Lower leg skin (tissue), 4 donors: ENCODE measurements at regions not wholly inside any gene's neighbourhood (a gene's known extent, or its start where the extent isn't known, plus 50 kb on each side); places are given as distances from the start of the nearest gene placed in this dataset.

Experiments
- DNase-seq, 2 donors: peaks; one replicate each; pipeline ENCODE4 v3.0.0-alpha.2; 2019; ENCODE audit warnings: low spot score in 2 of 2
- H3K4me3 ChIP-seq: fragments of 200-600 bp; sonication (generic); 2 replicates; pipeline ENCODE4 v1.5.1; 2017; ENCODE audit warnings: mild to moderate bottlenecking, low read depth; ENCODE audit not compliant: poor library complexity, severe bottlenecking
- POLR2A ChIP-seq, 2 donors: fragments of 450-650 bp; IDR thresholded peaks; one replicate each; pipeline ENCODE4 v1.6.1; 2016 to 2017; ENCODE audit warnings: antibody characterized with exemption in 2 of 2, mild to moderate bottlenecking in 1 of 2, moderate library complexity in 1 of 2
- WGBS, 2 donors: methylation state at CpG; one replicate each; pipeline ENCODE4 v1.1.5; 2018; 5-methylcytosine and 5-hydroxymethylcytosine counted together
- intact Hi-C: fragments of 100-400 bp; cut with DNase I; formaldehyde crosslinking; loops from one replicate; pipeline ENCODE4 v1.15.0; 2023; ENCODE audit warnings: low total_unique reads
- TF ChIP-seq, protein P1 (sequence below), 3 donors: fragments of 450-650 bp; IDR thresholded peaks; one replicate each; pipeline ENCODE4 v1.5.1; 2016; ENCODE audit warnings: antibody characterized with exemption in 3 of 3, mild to moderate bottlenecking in 3 of 3, moderate library complexity in 2 of 3

DNA sequence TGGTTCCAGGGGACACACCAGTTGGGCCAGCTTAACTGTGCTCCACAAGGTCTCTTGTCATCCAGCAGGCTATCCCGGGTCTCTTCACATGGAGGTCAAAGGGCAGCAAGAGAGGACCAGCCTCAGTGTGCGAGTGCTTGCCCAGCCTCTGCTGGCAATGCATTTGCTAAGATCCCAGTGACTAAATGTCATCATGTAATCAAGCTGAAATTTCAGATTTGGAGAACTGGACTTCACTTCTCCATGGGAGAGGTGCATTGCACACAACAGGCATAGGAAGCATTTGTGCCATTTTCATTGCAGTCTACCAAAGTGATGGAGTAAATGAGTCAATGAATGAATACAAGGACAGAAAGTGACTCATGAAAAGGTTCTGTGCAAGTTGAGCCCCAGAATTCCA is 51.2 kb upstream of the KDM8 start:
- WGBS, 2 donors = 77 to 80% methylated on average over 2 of the region's 2 CpGs
- intact Hi-C loops = loop anchor here (10.0 kb wide), 1 partner anchor 303 kb away; no protein-coding TSS in a partner anchor
- TF ChIP-seq, protein P1, sequence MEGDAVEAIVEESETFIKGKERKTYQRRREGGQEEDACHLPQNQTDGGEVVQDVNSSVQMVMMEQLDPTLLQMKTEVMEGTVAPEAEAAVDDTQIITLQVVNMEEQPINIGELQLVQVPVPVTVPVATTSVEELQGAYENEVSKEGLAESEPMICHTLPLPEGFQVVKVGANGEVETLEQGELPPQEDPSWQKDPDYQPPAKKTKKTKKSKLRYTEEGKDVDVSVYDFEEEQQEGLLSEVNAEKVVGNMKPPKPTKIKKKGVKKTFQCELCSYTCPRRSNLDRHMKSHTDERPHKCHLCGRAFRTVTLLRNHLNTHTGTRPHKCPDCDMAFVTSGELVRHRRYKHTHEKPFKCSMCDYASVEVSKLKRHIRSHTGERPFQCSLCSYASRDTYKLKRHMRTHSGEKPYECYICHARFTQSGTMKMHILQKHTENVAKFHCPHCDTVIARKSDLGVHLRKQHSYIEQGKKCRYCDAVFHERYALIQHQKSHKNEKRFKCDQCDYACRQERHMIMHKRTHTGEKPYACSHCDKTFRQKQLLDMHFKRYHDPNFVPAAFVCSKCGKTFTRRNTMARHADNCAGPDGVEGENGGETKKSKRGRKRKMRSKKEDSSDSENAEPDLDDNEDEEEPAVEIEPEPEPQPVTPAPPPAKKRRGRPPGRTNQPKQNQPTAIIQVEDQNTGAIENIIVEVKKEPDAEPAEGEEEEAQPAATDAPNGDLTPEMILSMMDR (IDR thresholded peaks at IDR 0.05) = no peak
- TF ChIP-seq POLR2A (IDR thresholded peaks at IDR 0.05) = no peak
- no peak for DNase-seq
- H3K4me3 ChIP-seq = no peak overlapping the region

DNA sequence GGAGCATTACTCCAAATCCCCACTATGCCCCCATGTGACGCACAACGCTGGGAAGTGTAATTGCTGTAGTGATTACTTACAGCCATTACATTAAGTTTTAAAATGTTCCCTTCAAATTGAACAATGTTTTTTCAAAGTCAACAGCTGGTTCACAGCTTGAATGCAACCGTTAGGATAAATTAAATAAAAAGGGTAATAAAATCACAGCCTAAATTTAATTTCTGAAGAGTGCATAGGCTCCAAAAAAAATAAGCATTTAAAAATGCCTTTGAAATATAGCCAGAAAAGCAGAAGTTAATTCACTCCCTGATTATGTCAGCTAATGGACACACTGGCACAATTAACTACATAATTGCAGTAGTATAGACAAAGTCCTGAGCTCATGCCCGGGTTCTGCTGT is 50.5 kb upstream of the KDM8 start:
- no peak for DNase-seq
- TF ChIP-seq POLR2A (IDR thresholded peaks at IDR 0.05) = no peak
- TF ChIP-seq, protein P1 (IDR thresholded peaks at IDR 0.05) = no peak
- WGBS, 2 donors = 77% methylated on average over 4 of the region's 4 CpGs
- intact Hi-C loops = loop anchor here (10.0 kb wide), 1 partner anchor 302 kb away; no protein-coding TSS in a partner anchor
- H3K4me3 ChIP-seq = no peak overlapping the region
